Ammon's horn (tissue), 1 donor: ENCODE measurements at regions not wholly inside any gene's neighbourhood (a gene's known extent, or its start where the extent isn't known, plus 50 kb on each side); places are given as distances from the start of the nearest gene placed in this dataset.
"Not testable (repeated sequence)": the region's sequence is repeated elsewhere in the genome, so short reads cannot be mapped to it uniquely, and the experiment has no call there.

ENCODE experiments used
- DNase-seq: peaks from one replicate; pipeline ENCODE4 v3.0.0-alpha.2; 2016; ENCODE audit warnings: low spot score

DNA sequence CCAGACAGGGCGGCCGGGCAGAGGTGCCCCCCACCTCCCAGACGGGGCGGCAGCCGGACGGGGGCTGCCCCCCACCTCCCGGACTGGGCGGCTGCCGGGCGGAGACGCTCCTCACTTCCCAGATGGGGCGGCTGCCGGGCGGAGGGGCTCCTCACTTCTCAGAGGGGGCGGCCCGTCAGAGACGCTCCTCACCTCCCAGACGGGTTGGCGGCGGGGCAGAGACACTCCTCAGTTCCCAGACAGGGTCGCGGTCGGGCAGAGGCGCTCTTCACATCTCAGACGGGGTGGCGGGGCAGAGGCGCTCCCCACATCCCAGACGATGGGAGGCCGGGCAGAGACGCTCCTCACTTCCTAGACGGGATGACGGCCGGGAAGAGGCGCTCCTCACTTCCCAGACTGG, 68.5 kb upstream of the GPC4 start:
- DNase-seq = not testable (repeated sequence)

DNA sequence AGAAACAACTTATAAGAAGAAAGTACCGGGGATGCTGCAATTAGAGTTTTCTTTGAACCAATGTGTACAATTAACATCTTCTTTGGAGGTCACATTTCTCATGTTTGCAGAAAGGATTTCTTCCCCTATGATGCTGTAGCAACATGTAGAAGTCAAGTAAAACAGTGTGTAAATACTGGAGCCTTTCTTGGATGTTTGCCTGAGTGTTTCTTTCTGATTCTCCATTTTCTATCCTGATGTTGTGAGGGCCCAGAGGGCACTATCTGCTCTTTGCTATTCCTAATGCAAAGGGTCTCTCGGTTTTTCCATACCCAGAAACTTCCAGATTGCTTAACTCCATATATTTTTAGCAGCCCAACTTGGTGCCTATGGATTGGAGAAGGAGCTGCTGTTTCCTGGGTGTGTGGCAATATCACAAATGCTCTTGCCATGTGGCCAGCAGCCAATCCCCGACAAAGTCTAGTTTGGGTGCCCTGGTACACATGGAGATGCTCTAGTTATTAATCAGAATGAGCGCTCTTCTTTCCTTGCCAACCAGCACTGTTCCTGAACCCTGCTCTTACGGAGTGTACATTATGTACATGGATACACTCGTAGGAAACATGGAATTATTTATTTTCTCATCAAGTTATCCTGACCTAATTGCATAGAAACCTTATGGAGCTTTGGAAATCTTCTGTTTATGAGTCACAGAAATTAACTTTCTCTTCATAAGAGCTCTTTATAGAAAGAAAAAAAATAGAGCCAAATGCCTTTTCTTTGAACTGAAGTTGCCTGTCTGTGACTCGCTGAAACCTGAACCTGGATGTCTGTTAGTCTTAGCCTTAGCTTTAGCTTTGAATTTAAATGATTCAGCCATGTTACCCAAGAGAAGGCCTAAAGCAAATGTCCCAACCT, 67.0 kb upstream of the GPC4 start:
- DNase-seq = peak; percentile 11

DNA sequence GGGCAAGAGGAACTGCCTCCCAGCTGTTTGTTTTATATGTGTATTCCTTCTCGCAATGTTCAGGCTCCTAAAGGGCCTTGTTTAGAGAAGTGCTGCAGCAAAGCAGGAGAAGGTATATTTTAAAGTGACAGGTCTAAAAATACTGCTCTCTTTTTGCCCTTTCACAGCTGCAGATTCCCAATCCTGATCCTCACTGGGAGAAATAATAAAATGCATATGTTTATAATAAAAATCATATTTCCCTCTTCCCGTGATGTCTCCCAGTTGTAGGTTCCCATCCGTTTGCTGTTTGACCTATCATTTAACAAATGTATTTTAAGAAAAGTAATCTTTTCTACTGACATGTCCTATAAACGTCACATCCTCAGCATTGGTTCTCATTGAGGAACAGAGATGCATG, 62.7 kb upstream of the GPC4 start:
- no peak for DNase-seq

DNA sequence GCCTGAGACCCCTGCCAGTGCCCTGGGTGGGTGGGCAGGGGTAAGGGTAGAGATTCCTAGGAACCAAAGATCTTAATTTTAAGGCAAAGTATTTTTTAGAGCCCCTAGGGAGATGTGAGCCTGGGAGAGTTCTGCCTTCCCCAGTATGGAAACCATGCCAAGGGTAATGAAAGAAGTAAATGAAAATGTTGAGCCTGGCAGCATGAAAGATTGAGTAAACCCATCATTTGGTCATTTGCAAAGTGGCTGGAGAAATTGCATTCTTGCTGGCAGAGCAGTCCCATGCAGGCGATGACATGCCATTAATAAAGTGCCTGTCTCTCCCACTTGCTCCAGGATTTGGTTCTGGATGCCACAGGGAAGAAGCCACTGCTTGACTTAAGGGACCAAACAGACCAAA, 60.7 kb upstream of the GPC4 start:
- DNase-seq = no peak

DNA sequence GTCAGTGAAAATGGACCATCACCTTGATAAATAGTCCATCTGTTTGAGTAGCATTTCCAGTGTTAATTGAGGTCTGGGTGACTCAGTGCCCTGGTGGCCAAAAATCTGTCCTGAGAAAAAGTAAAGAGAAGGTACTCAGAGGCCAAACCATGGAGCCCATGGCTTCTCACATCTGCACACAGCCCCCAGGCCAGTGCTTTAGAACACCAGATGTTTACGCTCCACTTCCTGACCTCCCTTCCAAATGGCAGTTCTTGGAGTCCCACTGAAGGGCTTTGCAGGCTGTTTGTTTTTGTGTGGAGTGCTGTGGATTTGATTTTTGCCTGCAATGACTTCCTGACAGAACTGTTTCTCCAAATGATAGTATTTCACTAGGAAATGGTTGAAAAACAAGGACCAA, 60.2 kb upstream of the GPC4 start:
- DNase-seq = no peak

DNA sequence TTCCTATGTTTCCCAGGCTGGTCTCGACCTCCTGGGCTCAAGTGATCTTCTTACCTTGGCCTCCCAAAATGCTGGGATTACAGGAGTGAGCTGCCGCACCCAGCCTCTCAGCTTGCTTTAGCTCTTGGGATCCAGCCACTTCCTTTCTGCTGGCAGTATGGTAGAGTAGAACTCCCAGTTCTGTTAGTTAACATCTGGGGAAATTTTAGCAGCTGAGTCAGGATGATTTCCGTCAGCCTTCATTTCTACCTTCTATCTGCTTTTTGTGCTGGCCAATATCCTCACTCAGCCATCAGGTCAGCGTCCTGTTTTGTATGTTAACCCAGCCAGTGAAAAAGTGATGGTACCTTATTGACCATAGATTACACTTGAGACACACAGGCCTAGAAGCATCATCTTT, 59.3 kb upstream of the GPC4 start:
- DNase-seq = no peak

DNA sequence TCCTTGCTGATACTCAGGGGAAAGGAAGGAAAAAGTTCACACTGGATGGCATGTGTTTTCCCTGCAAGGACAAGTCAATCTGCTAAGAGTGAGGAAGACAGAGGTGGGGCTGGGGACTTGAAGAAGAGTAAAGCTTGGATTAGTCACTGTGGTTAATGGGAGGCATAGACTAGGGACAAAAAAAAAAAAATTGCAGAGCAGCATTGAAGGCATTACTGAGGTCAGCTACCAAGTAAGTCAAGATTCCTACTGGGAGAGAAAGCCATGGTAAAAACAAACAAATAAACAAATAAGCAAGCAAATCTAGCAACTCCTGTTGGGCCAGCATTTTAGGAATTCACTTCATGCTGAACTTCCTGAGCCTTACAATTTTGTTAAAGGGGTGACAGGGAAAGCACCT, 58.2 kb upstream of the GPC4 start:
- DNase-seq = no peak

DNA sequence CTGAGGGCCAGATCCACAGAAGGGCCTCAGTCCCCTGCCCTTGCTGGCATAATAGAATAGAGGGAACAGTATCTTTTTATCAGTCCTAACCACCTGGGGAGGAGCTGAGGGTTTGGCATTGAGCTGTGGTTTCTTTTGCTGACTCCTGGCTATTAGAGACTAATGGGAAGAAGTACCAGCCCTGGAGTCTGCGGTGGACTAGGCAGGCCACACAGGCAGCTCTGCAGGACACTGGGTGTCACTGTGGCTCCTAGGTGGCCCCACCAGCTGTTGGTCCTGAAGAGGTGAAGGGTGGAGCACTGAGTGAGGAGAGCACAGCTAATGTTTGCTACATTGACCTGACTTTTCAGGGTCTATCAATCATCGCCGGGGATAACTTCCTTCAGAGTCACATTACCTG, 52.8 kb upstream of the GPC4 start:
- DNase-seq = no peak

DNA sequence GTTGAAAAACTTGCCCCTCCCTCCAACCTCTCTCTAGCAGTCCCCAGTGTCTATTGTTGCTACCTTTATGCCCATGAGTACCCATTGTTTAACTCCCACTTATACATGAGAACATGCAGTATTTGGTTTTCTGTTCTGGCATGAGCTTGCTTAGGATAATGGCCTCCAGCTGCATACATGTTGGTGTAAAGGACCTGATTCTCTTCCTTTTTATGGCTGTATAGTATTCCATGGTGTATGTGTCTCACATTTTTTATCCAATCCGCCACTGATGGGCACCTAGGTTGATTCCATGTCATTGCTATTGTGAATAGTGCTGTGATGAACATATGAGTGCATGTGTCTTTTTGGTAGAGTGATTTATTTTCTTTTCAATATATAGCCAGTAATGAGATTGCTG, 50.0 kb upstream of the GPC4 start:
- no peak for DNase-seq
